ENCODE measurements at regions not wholly inside any gene's neighbourhood (a gene's known extent, or its start where the extent isn't known, plus 50 kb on each side); places are given as distances from the start of the nearest gene placed in this dataset.

DNA sequence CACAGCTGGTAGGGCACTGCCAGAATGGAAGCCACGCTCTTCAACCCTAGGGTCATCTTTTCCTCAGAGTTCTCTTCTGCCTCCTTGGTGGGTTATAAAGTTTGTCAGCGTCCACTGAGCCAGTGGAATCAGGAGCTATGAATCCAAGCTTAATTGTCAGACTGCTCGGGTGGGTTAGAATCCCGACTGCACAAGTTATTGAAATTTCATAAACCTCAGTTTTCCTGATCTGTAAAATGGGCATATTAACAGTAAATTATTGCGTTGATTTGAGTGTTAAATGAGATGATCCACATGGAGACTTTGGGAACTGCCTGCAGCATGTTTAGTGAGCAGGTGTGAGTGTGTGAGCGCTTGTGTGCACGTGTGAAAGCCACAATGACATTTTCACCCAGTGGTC lies 400.5 kb upstream of the CDH11 start:
- no peak for DNase-seq (ENCODE audit: low read depth, low spot score)

DNA sequence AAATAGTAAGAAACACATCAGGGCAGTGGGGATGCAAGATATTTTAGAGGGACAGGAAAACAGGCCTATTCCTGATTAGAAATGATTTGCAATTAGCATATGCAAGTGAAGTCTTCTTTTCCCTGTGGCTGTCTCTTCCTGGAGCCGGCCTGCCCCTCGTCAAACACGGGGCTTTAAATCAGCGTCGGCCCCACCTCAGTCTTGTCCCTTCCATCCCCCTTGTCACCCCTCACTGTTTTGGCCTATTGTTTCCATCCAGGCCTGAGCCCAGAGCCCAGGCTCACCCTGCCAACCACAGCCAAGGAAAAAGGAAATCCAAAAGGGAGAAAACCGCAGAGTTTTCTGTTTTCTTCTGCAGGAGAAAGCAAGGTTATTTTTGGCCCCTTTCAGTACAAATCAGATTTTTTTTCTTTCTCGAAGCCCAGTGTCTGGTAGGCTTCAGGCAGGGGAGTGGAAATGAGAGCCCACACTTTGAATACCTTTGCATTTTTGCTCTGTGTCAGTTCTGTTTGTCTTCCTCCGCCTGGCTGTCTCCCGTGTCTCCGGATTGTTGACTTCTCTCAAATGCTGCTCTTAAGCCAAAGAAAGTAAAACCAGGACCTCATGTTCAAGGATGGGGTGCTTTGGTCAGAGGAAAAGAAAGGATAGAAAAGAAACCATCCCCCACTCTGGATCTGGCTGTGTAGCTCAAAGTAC lies 399.9 kb upstream of the CDH11 start:
- DNase-seq (ENCODE audit: low read depth, low spot score): no peak

DNA sequence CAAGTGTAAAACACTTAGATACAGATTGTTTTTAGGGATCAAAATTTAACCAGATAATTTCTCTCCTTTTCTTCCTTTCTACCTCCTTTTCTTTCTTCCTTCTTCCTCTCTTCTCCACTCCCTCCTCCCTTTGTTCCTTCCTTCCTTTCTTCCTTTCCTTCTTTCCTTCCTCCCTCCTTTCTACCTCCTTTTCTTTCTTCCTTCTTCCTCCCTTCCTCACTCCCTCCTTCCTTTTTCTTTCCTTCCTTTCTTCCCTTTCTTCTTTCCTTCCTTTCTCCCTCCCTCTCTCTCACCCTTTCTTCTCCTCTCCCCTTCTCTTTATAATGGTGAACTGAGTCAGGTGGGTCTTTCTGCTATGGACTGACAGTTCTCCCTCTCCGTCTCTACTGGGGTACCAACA lies 397.5 kb upstream of the CDH11 start:
- DNase-seq (ENCODE audit: low read depth, low spot score): no peak

DNA sequence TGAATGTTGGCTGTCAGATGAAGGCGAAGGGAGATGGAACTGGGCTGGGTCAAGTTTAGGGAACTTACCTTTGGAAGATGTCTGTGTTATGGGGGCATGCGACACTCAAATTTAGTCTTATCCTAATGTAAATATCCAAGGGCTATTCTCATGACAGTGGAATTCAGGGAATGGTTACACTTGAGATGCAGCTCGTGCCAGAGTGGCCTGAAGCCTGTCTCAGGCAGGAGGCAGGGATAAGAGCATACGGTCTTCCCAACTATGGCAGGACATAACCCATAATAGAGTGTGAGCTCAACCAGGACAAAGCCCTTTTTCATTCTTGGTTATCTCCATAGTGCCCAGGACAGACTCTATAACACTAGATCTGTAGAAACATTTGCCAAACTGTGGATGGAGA lies 393.3 kb upstream of the CDH11 start:
- DNase-seq (ENCODE audit: low read depth, low spot score): no peak

DNA sequence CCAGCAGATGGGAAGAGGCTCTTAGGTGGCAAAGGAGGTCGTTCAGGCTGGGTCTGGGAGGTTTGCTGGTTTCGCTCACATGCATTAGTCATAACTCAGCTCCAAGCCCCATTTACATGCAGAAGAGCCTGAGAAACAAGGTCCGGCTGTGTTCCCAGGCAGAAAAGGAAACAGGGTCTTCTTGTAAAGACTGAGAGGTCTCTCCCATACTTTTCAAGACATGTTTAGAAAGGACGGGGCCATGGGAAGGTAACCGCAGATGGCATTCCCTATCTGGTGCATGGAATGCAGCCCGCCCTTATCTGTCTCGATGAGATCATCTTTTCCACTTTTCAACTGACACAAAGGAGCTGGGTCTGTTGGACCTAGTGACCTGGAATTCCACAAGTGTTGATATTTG lies 389.0 kb upstream of the CDH11 start:
- DNase-seq (ENCODE audit: low read depth, low spot score): no peak

DNA sequence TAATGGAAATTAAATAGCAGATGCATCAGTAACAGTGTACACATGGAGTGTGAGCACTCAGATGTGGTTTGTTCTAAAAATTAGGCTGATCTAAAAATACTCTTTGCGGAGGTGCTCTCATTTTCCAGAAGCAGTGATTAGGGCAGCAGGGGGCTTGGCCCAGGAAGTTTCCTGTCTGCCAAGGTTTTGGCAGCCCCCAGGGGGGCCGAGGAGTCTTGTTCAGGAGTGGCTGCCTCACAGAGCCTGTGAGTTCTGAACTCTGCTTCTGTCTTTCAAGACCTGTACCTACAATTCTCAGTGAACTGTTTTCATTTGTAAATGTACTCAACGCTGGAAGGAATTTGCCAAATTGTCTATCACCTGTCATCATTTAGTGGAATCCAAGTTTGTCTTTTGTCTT lies 388.4 kb upstream of the CDH11 start:
- no peak for DNase-seq (ENCODE audit: low read depth, low spot score)

DNA sequence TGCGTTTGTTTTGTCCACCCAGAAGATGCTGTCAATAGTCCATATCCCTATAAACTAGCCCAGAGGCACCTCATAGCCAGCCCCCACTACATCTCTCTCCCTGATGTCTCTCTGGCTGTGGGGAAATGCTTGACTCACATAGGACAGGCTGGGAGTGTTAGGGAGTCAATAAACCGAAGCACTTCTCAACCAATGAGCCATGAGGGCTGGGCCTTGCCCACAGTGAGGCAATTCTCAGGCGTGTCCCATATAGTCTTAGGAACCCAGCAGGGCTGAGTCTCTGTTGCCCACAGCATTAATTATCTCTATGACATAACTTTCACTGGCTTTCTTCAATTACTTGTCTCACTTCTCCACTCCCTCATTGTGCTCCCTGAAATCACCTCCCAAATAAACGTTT lies 387.3 kb upstream of the CDH11 start:
- DNase-seq (ENCODE audit: low read depth, low spot score): no peak

DNA sequence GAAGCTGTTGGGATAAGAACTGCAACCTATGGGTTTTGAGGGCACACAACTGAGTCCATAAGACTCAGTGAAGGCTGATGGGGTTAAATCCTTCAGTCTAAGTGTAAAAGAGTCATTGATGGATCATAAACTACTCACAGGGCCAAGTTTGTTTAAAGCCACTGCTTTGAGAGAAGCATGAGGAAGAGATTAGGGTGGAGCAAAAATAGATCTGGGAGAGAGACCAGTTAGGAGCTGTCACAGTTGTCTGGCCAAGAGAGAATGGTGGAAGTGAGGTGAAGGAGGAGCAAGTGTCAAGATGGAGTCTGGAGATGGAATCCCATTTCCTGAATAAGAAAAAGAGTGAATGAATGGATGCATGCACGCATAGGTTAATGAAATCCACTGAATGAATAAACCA lies 379.1 kb upstream of the CDH11 start:
- no peak for DNase-seq (ENCODE audit: low read depth, low spot score)

DNA sequence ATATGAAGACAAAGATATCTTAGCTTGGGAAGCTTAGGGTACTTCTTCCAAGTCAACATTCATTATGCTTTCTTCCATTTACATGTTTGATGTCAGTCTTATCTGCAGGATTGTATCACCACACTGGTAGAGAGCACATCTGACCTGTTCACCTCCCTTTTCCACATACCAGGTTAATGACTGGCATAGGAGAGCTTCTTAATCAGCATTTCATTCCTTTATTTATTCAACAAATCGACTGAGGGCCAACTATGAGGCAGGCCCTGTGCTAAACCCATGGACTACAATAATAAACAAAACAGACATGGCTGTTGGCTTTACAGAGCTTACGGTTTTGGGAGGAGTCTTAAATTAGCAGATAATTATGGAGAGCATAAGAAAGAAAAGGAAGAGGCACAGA lies 378.1 kb upstream of the CDH11 start:
- no peak for DNase-seq (ENCODE audit: low read depth, low spot score)

DNA sequence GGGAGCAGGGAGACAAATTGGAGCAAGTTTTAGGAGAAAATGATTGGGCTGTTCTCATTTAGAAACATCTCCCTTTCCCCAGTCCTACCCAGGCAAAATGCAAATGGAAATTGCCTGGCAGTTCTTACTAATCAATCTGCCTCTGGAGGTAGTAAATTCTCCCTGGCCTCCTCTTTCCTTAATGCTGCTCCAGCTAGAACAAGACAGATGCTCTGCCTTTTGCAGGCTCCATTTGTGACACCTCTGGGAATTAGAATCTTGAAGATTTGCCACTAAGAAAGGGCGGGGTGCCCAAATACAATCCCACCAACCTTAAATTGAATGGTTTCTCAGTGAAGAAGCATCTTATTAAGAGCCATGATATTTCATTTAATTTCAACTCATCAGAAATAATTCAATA lies 377.7 kb upstream of the CDH11 start:
- DNase-seq (ENCODE audit: low read depth, low spot score): no peak

DNA sequence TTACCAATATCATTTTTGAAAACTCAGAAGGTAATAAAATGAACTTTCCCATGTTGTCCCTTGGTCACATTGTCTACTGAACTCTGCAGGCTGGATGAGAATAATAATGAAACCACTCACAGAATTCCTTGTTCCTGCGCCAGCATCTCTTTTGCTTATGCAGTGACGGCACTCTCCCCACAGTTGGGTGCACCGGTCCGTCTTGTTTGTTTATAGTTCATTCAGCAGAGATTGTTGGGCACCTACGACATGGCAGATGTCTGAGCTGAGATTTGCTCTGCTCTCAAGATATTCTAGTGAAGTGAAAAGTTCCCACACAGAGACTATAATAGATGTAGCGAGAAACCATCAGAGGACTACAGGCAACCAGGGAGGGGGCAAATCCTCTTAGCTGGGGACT lies 375.7 kb upstream of the CDH11 start:
- DNase-seq (ENCODE audit: low read depth, low spot score): no peak

DNA sequence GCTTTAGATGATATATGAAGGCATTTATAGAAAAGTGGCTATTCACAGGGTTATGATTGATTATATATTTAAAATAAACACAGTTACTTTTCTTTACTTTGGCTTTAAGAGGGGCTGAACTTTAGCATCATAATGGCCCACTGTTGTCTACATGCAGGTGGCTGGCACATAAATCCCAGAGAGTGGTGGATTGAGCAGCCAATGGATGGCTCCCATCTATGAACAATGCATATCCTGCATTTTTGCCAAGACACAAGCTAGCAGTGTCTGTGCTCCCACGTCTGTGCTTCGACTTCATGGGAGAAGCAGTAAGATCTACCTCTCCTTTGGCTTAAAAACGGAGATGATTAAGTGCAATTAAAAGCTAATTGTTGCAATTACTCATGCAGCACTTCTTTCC lies 373.2 kb upstream of the CDH11 start:
- no peak for DNase-seq (ENCODE audit: low read depth, low spot score)

DNA sequence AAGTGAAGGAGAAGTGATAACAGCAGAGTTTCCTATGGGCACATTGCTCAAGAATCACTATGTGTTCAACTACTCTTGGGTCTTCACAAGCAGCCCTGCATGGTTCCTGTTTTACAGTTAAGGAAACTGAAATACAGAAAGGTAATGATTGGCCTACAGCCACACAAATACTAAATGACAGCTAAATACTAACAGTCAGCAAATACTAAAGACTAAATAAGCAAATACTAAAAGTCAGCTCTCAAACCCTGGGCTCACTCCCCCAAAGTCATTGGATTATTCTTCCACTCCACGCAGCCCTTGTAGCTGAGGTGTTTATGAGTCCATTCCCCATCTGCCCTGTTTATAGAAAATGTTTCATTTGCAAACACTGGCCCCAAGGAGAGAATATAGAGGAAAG lies 372.7 kb upstream of the CDH11 start:
- no peak for DNase-seq (ENCODE audit: low read depth, low spot score)

DNA sequence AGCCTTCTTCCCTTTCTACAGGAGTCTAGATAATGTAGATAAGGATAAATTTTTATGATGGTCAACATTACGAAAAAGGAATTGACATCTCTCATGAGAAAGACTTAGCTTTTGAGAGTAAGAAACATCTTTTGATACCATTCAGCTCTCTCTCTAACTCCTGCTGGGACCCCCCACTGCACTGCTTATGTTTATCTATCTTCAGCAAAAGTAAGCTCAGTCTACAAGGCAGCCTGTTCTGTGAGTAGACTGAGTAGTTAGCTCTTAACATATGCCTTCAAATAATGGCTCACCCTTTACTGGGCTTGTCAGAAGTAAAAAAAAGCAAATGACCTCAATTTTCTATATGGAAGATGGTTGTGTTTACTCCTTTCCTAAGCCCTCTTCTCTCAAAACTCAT lies 372.2 kb upstream of the CDH11 start:
- no peak for DNase-seq (ENCODE audit: low read depth, low spot score)

DNA sequence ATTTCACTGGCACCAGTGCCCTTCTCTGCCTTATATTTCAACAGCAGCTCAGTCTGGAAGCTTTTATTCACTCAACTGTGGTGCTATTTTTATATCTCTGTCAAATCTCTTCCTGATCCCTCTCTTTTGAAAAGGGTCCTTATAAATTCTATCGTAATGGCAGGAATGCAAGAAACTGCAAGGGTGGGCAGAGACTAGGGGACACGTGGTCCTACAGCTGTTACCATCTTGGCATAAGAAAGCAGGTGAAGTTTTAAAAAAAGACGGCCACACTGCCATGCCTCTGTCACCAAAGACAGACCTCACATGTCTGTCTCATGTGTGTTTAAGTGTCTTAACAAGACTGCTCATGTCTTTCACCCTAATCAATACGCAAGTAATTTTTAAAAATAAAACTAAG lies 368.4 kb upstream of the CDH11 start:
- DNase-seq (ENCODE audit: low read depth, low spot score): no peak

DNA sequence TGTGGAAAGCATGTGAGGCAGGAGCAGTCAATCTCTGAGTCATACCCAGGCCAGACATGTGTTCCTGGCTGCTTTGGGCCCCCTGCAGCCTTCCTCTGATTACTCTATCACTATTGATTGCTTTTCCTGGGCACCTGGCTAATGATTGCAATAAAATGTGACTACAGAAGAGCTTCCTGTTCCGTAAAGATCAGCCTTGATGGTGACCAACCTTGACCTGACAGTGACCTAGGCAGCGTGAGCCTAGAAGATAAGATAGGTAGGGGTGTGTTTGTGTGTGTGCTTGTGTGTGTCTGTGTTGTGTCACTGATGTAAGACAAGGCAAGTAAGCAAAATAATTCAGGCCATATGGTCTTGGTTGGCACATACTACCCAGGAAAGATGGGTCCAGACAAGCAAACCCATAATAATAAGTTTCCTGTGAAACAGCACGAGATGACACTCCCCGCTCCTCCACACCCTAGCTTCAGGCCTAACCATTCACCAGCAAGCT lies 367.7 kb upstream of the CDH11 start:
- no peak for DNase-seq (ENCODE audit: low read depth, low spot score)

DNA sequence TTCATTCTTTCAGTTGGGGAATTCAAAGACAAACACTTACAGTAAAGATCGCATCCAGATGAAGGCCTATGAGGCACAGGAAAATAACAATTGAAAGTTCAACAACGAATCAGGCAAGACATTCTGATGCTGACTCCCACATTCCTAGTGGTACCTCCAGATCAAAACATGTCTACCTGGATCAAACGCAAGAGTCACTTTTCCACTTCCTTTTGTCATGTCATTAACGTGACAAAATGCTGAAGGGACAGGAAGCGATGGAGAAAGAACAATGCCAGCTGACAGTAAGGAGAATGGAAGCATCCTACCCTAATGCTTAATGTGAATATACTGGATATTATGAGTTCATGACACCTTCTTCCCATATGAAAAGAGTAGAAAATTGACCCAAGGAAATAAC lies 365.4 kb upstream of the CDH11 start:
- DNase-seq (ENCODE audit: low read depth, low spot score): no peak

DNA sequence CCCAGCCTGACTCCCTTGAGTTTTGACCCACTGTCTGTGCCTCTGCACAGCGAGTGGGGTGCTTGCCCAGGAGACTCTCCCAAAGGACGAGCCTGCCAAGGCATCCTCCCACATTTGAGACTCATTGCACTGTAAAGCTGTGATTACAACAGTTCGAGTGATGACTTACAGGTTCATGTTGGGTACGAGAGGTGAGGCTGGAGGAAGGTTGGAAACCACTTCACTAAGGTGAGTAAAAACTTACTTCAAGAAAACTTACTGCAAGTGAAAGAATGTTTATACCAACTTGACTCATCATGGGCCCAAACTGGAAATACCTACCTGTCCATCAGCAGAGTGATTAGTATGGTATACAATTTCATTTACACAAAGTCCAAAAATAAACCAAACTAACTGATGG lies 360.1 kb upstream of the CDH11 start:
- no peak for DNase-seq (ENCODE audit: low read depth, low spot score)

DNA sequence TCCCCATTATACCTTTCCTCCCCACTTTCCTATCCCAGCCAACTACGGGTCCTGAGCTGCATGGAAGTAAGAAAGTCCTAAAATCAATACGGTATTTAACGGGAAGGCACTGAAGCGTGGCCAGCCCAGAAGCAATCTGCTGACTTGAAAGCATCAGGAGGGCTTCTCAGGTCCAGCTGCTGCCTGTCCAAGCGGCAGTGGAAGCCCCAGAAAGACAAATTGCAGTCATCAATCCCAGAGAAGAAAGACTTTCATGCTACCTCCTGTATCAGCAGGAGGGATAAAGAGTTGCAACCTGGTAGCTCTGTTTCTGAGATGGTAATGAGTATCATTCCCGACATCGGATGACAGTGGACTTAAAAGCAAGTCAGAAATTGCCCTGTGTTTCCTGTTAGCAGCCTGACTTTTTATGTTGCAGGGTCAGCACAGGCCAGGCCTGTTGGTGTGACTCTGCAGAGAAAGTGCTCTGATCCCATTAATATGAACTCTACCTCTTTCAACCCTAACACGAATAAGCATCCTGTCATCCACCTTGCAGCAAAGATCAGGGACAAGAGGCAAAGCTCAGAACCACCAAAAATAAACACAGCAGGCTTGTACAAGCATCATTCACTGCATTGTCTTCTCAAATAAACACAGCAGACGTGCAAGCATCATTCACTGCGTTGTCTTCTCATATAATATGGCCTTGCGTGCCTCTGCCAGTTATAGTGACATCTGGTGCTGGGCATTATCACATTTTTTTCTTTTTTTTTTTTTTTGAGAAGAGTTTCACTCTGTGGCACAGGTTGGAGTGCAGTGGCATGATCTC lies 358.6 kb upstream of the CDH11 start:
- no peak for DNase-seq (ENCODE audit: low read depth, low spot score)

DNA sequence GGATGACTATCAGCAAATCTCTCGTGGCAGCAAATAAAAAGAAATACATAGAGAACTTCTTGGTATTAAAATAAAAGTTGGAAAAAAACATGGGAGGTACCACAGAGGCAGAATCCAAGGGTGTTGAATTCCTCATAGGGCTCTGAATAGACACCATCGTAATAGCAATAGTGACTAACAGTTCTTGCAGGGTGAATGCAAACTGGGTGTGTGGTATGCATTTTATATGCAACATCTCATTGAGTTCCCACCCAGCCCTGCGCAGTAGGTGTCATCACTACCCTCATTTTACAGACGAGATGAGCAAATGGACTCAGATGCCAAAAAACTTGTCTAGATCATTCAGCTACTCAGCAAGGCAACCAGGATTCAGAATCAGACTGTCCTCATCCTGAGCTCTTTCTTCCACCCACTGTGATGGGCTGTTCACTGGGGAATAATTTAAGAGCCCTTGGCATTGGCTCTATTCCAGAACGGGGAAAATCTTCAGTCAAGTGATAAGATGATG lies 354.6 kb upstream of the CDH11 start:
- DNase-seq (ENCODE audit: low read depth, low spot score): no peak

DNA sequence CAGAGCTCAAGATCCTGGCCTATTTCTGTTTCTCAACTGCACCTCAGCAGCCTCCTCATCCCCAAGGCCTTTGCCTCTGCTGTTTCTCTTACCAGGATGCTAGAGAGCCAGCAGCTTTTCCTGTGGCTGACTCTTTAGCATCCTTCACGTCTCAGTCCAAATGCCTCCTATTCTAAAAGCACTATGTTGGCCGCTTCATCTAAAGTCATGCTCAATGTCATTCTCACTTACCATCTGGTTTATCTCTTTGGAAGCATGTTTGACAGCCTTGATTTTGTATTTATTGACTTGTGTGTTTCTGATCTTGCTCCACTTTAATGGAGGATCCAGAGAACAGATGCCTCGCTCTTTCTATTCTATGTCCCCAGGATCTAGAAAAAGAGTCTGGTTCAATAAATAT lies 351.8 kb upstream of the CDH11 start:
- no peak for DNase-seq (ENCODE audit: low read depth, low spot score)

DNA sequence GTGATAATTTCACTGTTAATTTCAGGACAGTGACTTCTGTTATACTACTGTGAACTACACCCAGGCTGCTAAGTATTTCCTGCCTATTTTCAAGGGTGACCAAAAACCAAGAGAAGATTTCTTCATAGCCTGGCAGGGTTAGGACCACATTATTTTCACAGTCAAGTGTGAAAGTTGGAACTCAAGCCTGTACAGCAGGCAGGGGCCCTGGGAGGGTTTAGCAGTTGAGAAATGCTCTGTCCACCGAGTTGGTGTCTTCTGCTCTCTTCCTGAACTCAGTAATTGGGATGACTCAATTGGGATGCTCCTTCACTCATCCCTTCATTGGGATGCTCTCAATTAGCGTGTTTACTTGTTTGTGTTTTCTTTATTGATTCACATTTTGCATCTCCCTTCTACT lies 347.3 kb upstream of the CDH11 start:
- no peak for DNase-seq (ENCODE audit: low read depth, low spot score)

DNA sequence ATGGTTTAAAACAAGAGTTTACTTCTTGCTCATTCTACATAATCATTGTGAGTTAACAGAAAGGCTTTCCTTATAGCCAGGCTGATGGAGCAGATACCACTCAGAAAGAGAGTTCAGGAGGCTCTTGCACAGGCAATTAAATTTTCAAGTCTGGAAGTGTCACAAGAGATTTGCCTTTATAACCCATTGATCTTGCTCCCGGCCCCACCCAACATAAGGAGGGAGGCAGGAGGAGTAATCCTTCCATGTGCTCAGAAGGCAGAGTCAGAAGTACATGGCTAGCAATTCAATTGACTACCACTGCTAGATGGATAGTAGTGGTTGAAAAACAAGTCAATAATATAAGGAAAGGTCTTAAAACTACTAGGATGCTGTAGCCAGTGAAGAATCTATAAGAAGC lies 346.3 kb upstream of the CDH11 start:
- DNase-seq (ENCODE audit: low read depth, low spot score): no peak

Data from iPS DF 19.7 (cell line).